ENCODE measurements at regions not wholly inside any gene's neighbourhood (a gene's known extent, or its start where the extent isn't known, plus 50 kb on each side); places are given as distances from the start of the nearest gene placed in this dataset.

DNA sequence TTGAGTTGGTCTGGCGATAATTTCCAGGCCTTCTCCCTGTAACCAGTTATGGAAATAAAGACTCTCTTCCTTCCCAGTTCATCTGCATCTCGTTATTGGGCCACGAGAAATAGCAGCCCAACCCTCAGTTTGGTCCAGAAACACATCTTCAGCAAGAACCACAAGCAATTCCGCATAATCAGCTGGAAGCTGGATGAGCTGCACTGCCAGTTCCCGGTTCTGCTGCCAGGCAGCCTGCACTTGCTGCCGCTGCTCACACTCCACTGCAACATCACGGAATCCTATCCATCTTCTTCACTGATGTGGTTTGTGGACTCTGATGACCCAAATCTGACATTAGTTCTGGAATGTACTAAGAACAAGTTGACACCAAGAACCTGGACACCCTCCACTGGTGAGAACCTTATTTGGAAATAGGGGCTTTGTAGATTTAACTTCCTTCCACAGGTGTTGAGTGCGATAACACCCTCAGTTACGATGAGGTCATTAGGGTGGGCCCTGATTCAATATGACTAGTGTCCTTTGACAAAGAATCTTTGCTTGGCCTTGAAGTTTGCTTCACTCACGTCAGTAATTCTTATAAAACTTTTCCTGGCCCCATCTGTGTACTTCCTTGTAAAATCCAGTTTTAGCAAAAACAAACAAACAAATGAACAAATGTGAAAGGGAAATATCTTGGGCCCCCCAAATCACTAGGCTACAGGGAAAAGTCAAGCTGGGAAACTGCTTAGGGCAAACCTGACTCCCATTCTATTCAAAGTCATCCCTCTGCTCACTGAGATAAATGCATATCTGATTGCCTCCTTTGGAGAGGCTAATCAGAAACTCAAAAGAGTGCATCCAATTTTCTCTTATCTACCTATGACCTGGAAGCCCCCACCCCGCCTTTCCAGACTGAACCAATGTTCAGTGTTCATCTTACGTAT is 221.9 kb upstream of the PROK2 start:
- TF ChIP-seq POLR2AphosphoS5 (IDR thresholded peaks at IDR 0.05; ENCODE audit: low read depth, low read length): no peak
- no peak for TF ChIP-seq POLR2A (IDR thresholded peaks at IDR 0.05; ENCODE audit: low read depth, low read length)
